ENCODE measurements at regions not wholly inside any gene's neighbourhood (a gene's known extent, or its start where the extent isn't known, plus 50 kb on each side); places are given as distances from the start of the nearest gene placed in this dataset.

GRCh38 chr7:153515359-153515758, 536.8 kb upstream of the DPP6 start:
- no peak for DNase-seq (ENCODE audit: low read depth)
- H3K4me3 ChIP-seq (ENCODE audit: low read depth, low read length) = no peak overlapping the region
- TF ChIP-seq CTCF (IDR thresholded peaks at IDR 0.05; ENCODE audit: insufficient read depth, low read depth, low read length, missing control alignments) = no peak

- no peak for DNase-seq (ENCODE audit: low read depth)
- TF ChIP-seq CTCF (IDR thresholded peaks at IDR 0.05; ENCODE audit: insufficient read depth, low read depth, low read length, missing control alignments) = no peak
- H3K4me3 ChIP-seq (ENCODE audit: low read depth, low read length) = no peak overlapping the region
Measured at GRCh38 chr7:153518201-153518984, 533.8 kb upstream of the DPP6 start.

GRCh38 chr7:153521370-153521769, 530.8 kb upstream of the DPP6 start:
- H3K4me3 ChIP-seq (ENCODE audit: low read depth, low read length) = no peak overlapping the region
- no peak for DNase-seq (ENCODE audit: low read depth)
- no peak for TF ChIP-seq CTCF (IDR thresholded peaks at IDR 0.05; ENCODE audit: insufficient read depth, low read depth, low read length, missing control alignments)

GRCh38 chr7:153522261-153522660, 529.9 kb upstream of the DPP6 start:
- TF ChIP-seq CTCF (IDR thresholded peaks at IDR 0.05; ENCODE audit: insufficient read depth, low read depth, low read length, missing control alignments) = no peak
- no peak for DNase-seq (ENCODE audit: low read depth)
- H3K4me3 ChIP-seq (ENCODE audit: low read depth, low read length) = no peak overlapping the region

- H3K4me3 ChIP-seq (ENCODE audit: low read depth, low read length) = no peak overlapping the region
- TF ChIP-seq CTCF (IDR thresholded peaks at IDR 0.05; ENCODE audit: insufficient read depth, low read depth, low read length, missing control alignments) = no peak
- DNase-seq (ENCODE audit: low read depth) = no peak
Measured at GRCh38 chr7:153523320-153524015, 528.7 kb upstream of the DPP6 start.

- no peak for TF ChIP-seq CTCF (IDR thresholded peaks at IDR 0.05; ENCODE audit: insufficient read depth, low read depth, low read length, missing control alignments)
- DNase-seq (ENCODE audit: low read depth) = no peak
Measured at GRCh38 chr7:153524070-153524601, 528.1 kb upstream of the DPP6 start.

More at GRCh38 chr7:153524070-153524601, 528.1 kb upstream of the DPP6 start:
- H3K4me3 ChIP-seq (ENCODE audit: low read depth, low read length) = no peak overlapping the region

All from GM12865 (cell line).